Skeletal muscle tissue (tissue), 3 donors: ENCODE measurements at regions not wholly inside any gene's neighbourhood (a gene's known extent, or its start where the extent isn't known, plus 50 kb on each side); places are given as distances from the start of the nearest gene placed in this dataset.
A peak's percentile ranks its signal among the peaks of the same experiment; 100 is the strongest.
"Not testable (repeated sequence)": the region's sequence is repeated elsewhere in the genome, so short reads cannot be mapped to it uniquely, and the experiment has no call there.

Experiments used
- H3K27ac ChIP-seq: one replicate; pipeline ENCODE4 v1.7.0; 2013; ENCODE audit warnings: mild to moderate bottlenecking, low read depth, low read length, inconsistent platforms
- H3K27me3 ChIP-seq, 3 donors: one replicate each; pipeline ENCODE4 v1.7.0; 2013; ENCODE audit warnings: low read length in 3 of 3; ENCODE audit not compliant: control insufficient read depth in 3 of 3, insufficient read depth in 3 of 3
- H3K36me3 ChIP-seq, 3 donors: one replicate each; pipeline ENCODE4 v1.7.0; 2013; ENCODE audit warnings: low read length in 3 of 3; ENCODE audit not compliant: control insufficient read depth in 3 of 3, insufficient read depth in 3 of 3
- H3K4me1 ChIP-seq, 3 donors: one replicate each; pipeline ENCODE4 v1.7.0; 2013; ENCODE audit warnings: low read length in 3 of 3, mild to moderate bottlenecking in 3 of 3; ENCODE audit not compliant: control insufficient read depth in 3 of 3, insufficient read depth in 3 of 3
- H3K4me3 ChIP-seq, 3 donors: one replicate each; pipeline ENCODE4 v1.7.0; 2013; ENCODE audit warnings: low read length in 3 of 3
- H3K9ac ChIP-seq, 3 donors: one replicate each; pipeline ENCODE4 v1.7.0; 2013; ENCODE audit warnings: low read length in 3 of 3, mild to moderate bottlenecking in 3 of 3, moderate library complexity in 2 of 3, low read depth in 1 of 3
- H3K9me3 ChIP-seq, 3 donors: one replicate each; pipeline ENCODE4 v1.7.0; 2013; ENCODE audit warnings: low read length in 3 of 3; ENCODE audit not compliant: control insufficient read depth in 3 of 3
- donor health status: Osteomylitis.

- H3K27ac ChIP-seq, H3K4me3 ChIP-seq, H3K9ac ChIP-seq, H3K36me3 ChIP-seq, H3K4me1 ChIP-seq, H3K9me3 ChIP-seq, H3K27me3 ChIP-seq: not testable (repeated sequence)
Observed at GRCh38 chr18:65162086-65162485, 588.7 kb upstream of the CDH7 start.

GRCh38 chr18:65146482-65147021 lies 604.3 kb upstream of the CDH7 start:
- H3K9ac ChIP-seq, result no peak overlapping the region
- no peaks in the 10 kb centered on the region for H3K27me3 ChIP-seq
- no peak overlapping the region for H3K27ac ChIP-seq
- no peaks in the 10 kb centered on the region for H3K36me3 ChIP-seq
- no peak overlapping the region for H3K4me3 ChIP-seq
- no peaks in the 10 kb centered on the region for H3K4me1 ChIP-seq
- no peaks in the 10 kb centered on the region for H3K9me3 ChIP-seq

DNA sequence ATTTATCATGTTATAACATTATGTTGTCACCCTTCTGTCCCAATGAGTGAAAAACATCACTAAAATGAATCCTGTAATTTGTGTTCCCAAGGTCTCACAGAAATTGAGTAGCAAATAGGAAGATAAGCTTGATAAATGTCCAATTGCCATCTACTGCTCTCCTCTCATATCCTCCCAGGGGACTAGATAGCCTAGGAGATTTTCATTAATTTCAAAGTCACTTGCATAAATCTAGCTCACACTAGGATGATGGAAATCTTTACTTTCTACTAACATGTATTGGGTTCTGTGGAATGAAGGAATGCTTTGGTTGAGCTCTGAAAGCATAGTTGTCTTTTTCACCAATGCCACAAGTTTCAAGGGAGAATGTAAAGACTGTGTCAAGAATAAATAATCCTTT lies 605.5 kb upstream of the CDH7 start:
- H3K9ac ChIP-seq, result no peak overlapping the region
- H3K4me1 ChIP-seq, result no peaks in the 10 kb centered on the region
- H3K27ac ChIP-seq, result no peak overlapping the region
- H3K36me3 ChIP-seq, result no peaks in the 10 kb centered on the region
- no peaks in the 10 kb centered on the region for H3K27me3 ChIP-seq
- H3K9me3 ChIP-seq, result no peaks in the 10 kb centered on the region
- no peak overlapping the region for H3K4me3 ChIP-seq

DNA sequence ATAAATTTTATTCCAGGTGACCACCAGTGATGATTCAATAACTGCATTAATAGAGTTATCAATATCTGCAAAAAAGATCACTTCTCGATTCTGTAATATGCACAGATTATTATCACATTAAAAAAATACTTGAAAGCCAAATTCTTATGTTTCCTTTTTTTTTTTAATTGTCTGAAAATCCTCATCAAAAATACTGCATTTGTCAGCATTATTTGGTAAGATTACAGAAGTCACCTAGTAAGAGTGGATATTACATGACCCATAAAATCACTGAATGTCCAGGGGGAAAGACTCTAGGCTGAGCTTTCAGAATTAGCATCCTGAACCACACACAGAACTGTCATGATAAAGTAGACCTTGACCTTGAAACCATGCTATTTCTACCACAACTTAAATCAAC lies 617.2 kb upstream of the CDH7 start:
- no peaks in the 10 kb centered on the region for H3K4me1 ChIP-seq
- H3K27me3 ChIP-seq, result no peaks in the 10 kb centered on the region
- H3K9ac ChIP-seq, result no peak overlapping the region

GRCh38 chr18:65124633-65125032 lies 626.2 kb upstream of the CDH7 start:
- Histone ChIP-seq H3K27ac (no peak overlapping the region), H3K27me3 (no peaks in the 10 kb centered on the region), H3K36me3 (no peaks in the 10 kb centered on the region), H3K9ac (no peak overlapping the region), H3K4me3 (peak overlapping the region in 2 of 3 donors; percentile 15 to 49), H3K4me1 (no peaks in the 10 kb centered on the region), H3K9me3 (peaks cover 0 to 3% (median 0%) of the 10 kb centered on the region in 3 donors)

More for the DNA sequence above, 617.2 kb upstream of the CDH7 start:
- H3K9me3 ChIP-seq, result no peaks in the 10 kb centered on the region
- no peak overlapping the region for H3K4me3 ChIP-seq
- H3K27ac ChIP-seq, result no peak overlapping the region
- no peaks in the 10 kb centered on the region for H3K36me3 ChIP-seq

DNA sequence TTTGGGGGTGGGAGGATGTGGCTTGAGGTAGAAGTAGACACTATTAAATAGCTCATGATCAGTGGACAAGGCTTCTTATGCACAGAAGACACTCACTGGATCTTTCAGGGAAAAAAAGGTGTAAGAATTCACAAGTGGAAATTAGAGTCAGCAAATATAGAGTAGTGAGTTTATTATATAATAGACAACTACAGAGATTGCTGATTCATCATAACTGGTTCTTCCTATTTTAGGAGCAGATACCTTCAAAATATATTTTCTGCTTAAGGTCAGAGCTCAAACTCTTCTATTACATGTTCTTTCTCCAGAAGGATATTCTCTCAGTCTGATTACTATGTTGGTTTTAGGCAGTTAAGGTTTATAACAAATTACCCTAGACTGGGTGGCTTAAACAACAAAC lies 646.9 kb upstream of the CDH7 start:
- Histone ChIP-seq H3K4me3 (no peak overlapping the region), H3K4me1 (no peaks in the 10 kb centered on the region), H3K36me3 (no peaks in the 10 kb centered on the region), H3K9me3 (no peaks in the 10 kb centered on the region), H3K9ac (no peak overlapping the region), H3K27me3 (no peaks in the 10 kb centered on the region), H3K27ac (no peak overlapping the region)

- no peak overlapping the region for H3K9ac ChIP-seq
- H3K4me3 ChIP-seq, result no peak overlapping the region
- H3K4me1 ChIP-seq, result no peaks in the 10 kb centered on the region
- no peaks in the 10 kb centered on the region for H3K27me3 ChIP-seq
- H3K9me3 ChIP-seq, result no peaks in the 10 kb centered on the region
- H3K27ac ChIP-seq, result no peak overlapping the region
- no peaks in the 10 kb centered on the region for H3K36me3 ChIP-seq
Observed at GRCh38 chr18:65093346-65093745, 657.5 kb upstream of the CDH7 start.

GRCh38 chr18:65091744-65092329 lies 659.0 kb upstream of the CDH7 start:
- Histone ChIP-seq H3K4me3 (no peak overlapping the region), H3K4me1 (no peaks in the 10 kb centered on the region), H3K9me3 (no peaks in the 10 kb centered on the region), H3K27ac (no peak overlapping the region), H3K27me3 (no peaks in the 10 kb centered on the region), H3K9ac (no peak overlapping the region), H3K36me3 (no peaks in the 10 kb centered on the region)

DNA sequence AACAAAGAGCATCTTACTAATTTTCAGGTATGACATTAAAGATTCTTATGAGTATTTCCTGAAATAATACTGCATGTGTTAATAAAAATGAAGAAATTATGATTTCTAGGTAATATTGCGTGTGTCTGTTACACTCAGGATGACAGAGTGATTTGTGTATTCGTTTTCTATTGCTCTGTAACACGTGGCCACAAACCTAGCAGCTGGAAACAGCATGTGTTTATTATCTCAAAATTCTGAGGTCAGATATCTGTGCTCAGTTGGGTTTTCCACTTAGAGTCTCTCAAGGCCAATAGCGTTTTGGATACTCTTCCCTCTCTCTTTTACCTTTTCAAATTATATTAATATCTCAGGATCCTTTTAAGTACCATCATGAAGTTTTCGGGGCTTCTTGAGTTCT lies 667.9 kb upstream of the CDH7 start:
- H3K9me3 ChIP-seq, result no peaks in the 10 kb centered on the region
- no peak overlapping the region for H3K9ac ChIP-seq
- H3K36me3 ChIP-seq, result no peaks in the 10 kb centered on the region
- no peak overlapping the region for H3K27ac ChIP-seq
- no peak overlapping the region for H3K4me3 ChIP-seq
- no peaks in the 10 kb centered on the region for H3K27me3 ChIP-seq
- no peaks in the 10 kb centered on the region for H3K4me1 ChIP-seq

- Histone ChIP-seq H3K27me3 (no peaks in the 10 kb centered on the region), H3K4me3 (no peak overlapping the region), H3K9me3 (no peaks in the 10 kb centered on the region), H3K27ac (no peak overlapping the region), H3K36me3 (no peaks in the 10 kb centered on the region), H3K4me1 (no peaks in the 10 kb centered on the region), H3K9ac (no peak overlapping the region)
Observed at GRCh38 chr18:65081786-65082185, 669.0 kb upstream of the CDH7 start.
